Iris pigment epithelial cell (primary cell): ENCODE measurements at regions not wholly inside any gene's neighbourhood (a gene's known extent, or its start where the extent isn't known, plus 50 kb on each side); places are given as distances from the start of the nearest gene placed in this dataset.
"Not testable (repeated sequence)": the region's sequence is repeated elsewhere in the genome, so short reads cannot be mapped to it uniquely, and the experiment has no call there.

Experiments used
- DNase-seq: peaks from one replicate; pipeline ENCODE4 v3.0.0-alpha.2; 2011; ENCODE audit warnings: low read depth

DNA sequence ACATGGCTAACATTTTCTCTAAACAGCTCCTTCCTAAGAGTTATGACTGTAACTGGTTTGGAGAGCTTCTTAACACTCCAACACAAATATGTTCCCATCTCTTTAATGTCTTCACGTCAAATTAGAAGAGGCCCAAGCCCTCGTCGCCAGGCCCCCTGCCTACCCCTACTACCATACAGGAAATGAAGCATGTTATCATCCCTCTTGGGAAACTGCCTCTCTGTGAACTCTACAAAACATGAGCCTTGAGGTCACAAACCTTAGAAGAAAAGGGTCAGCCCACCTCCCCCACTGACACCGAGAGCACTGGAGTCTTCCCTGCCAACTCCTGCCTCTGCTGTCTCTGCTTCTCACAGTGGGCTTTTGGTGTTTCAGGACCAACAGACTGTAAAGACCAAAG is 243.1 kb upstream of the STT3B start:
- no peak for DNase-seq

GRCh38 chr3:31290046-31290445 is 242.7 kb upstream of the STT3B start:
- DNase-seq: no peak

GRCh38 chr3:31291818-31292217 is 240.9 kb upstream of the STT3B start:
- no peak for DNase-seq

- DNase-seq: peak; percentile 18
Measured at GRCh38 chr3:31294430-31295149, 238.1 kb upstream of the STT3B start.

DNA sequence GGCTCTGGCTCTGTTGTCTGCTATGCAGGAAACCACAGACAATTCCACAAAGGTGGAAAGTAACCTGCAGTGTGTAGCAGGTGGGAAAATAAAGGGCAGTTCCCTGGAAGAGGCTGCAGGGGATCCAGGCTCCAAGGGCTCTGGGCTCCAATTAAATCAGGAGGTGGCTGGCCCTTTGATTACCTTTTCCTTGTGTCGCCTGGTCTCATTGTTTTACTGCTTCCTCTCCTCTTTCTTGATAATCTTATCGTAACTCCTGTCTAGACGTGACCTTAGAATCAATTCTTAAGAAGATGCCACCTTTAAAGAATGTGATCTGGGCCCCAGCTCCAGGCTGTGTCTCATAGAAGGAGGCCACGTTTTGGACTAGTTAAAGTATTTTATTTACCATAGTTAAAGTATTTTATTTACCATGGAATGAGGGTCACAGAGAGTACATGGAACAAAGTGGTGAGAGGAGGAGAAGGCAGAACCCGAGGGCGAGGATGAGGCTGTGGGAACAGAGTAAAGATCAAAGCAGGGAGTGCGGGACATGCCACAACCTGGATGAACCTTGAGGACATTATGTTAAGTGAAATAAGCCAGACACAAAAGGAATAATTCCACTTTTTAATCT is 237.5 kb upstream of the STT3B start:
- DNase-seq: no peak

DNA sequence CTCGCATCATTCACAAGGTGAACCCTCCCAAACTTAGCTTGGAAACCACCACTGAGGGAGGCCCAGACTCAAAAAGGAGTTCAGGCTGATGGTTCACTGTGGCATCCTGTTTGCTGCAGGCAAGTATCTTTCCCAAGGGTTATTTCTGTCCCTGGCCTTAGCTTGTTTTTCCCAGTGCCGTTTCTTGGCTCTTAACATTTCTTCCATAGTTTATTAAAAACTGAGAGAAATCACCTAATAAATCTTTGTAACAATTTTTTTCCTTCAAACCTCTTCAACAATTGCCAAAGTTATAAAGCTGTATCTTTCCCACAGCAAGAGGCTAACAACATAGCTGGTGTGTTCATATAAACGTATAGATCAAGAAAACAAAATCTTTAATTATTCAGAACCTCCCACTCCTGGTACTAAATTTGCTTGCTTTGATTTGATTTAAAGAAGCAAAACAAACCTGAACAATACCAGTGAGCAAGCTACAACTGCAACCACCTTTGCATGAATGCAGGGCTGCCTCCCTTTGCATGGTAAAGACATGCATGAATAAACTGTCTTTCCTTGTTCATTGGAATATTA is 234.9 kb upstream of the STT3B start:
- DNase-seq: no peak

- no peak for DNase-seq
Measured at GRCh38 chr3:31300456-31301443, 232.0 kb upstream of the STT3B start.

DNA sequence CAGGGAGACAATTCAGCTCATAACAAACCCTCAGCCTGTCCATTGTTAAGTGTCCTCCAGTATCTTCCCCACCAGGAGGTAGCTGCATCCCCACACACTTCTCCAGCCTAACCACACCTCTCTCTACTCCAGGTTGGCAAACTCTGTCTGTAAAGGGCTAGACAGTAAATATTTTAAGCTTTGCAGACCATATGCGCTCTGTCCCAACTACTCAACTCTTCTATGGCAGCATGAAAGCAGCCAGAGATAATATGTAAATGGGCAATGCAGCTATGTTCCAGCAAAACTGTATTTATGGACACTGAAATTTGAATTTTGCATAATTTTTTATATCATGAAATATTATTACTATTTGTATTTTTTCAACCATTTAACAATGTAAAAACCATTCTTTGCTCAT is 230.4 kb upstream of the STT3B start:
- no peak for DNase-seq

DNA sequence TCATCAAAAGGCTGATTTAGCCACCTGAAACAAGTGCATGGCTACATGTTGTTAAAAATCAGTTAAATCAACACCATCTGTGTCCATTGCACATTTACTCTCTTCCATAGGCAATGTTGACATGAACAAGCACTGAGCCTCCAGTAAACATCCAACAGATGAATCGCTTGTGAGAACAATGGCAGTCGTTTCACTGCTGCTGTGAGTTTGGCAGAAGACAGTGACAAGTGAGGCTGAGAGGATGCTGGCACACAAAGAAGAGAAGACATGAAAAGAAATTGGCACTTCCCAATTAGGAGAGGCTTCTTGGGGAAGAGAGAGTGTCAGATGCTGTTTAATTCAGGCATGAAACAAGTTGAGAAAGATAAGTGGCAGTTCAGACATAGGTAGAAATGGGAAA is 227.4 kb upstream of the STT3B start:
- DNase-seq: no peak

DNA sequence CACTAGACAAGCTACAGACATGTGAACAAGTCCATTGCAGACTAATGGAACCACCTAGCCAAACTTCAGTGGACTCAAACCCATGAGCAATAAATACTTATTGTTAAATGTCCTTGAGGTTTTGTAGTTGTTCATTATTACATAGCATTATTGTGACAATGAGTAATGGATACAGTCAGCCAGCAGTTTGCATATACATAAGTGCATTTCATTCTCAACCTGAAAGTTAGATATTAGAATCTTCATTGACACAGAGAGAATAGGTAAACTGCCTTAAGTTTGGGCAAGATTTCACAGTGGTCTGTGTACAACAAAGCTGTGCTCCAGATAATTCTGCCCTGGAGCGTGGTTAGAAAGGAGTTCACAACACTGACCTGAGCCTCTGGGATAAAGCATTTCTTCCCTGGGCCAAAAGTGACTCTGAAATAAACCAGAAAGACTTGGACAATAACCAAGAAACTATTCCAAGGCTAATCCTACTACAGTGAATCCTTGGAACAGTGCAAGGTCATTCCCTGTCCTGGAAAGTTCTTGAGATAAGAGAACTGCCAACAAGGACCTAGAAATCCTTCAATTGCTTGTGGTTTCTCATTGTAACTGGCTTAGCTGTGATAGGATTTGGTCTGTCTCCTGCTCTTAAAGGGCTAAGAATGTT is 225.5 kb upstream of the STT3B start:
- DNase-seq: no peak

- no peak for DNase-seq
Measured at GRCh38 chr3:31311559-31311958, 221.2 kb upstream of the STT3B start.

DNA sequence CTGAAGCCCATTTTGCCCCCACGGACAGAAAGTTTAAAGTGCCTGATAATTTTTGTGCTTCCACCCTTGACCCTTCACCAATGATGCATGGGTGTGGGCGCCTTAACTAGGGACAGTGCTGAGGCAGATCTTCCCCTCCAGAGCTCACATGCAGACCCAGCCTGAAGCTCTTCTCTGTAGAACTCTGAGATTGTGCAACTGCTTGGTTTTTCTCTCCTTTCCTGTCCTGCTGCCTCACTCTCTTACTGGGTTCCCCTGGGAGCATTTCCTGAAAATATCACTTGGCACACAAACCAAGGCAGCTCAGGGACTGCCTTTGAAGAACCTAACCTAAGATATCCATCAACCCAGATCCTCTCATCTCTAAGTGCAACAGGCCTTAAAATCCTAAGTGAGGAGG is 220.3 kb upstream of the STT3B start:
- DNase-seq: peak; percentile 24

DNA sequence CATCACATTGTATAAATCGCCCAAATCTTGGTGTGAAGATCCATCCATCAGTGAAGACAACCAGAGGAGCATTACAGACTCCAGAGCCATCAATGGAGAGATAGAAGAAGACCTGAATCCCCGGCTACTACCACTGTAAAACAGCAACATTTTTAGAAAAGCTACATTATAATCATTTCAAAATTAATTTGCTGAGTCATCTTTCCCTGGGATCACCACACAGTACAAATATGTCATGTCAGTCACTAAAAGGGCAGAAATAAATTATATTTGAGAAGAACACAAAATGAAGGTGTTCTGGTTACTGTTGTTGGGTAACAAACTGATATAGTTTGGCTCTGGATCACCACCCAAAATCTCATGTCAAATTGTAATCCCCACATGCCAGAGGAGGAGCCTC is 218.5 kb upstream of the STT3B start:
- no peak for DNase-seq

GRCh38 chr3:31319332-31319731 is 213.4 kb upstream of the STT3B start:
- no peak for DNase-seq

DNA sequence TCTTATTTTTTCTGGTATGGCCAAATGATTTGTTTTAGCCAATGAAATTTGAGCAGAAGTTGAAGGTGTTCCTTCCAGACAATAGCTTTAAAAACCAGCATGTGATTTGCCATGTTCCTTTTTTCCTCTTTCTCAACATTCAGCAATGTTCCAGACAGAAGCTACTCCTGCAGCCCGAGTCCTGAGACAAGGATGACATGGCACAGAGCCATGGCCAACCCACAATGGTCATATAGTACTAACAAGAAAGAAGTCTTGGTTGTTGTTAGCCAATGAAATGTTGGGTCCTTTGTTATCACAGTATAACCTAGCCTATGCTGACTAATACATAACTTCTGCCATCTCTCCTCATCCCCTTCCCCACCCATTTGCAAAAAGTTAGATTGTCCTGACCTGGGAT is 211.1 kb upstream of the STT3B start:
- DNase-seq: no peak

- no peak for DNase-seq
Measured at GRCh38 chr3:31322460-31322859, 210.3 kb upstream of the STT3B start.

DNA sequence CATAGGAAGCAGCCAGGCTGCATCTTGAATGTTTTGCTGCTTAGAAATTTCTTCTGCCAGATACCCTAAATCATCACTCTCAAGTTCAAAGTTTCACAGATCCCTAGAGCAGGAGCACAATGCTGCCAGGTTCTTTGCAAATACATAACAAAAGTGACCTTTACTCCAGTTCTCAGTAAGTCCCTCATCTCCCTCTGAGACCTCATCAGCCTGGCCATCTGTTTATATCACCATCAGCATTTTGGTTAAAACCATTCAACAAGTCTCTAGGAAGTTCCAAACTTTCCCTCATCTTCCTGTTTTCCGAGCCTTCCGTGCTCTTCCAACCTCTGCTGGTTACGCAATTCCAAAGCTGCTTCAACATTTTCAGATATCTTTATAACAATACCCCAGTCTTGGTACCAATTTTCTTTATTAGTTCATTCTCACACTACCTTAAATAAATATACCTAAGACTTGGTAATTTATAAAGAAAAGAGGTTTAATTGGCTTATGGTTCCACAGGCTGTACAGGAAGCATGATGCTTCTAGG is 204.8 kb upstream of the STT3B start:
- DNase-seq: not testable (repeated sequence)

DNA sequence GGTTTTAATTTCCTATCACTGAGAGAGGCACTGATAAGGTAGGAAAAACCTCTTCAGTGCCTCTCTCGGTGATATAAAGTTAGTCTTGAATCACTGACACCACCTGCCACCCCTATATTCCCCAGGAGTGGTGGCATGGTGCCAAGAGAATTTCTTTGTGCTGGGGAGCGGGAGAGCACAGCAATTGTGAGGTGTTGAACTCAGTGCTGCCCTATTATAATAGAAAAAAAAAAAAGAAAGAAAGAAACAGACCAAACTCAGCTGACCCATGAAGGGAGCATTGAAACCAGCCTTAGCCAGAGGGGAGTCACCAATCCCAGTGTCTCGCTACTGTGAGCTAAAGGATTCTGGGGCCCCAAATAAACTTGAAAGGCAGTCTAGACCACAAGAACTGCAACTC is 201.4 kb upstream of the STT3B start:
- DNase-seq: no peak

DNA sequence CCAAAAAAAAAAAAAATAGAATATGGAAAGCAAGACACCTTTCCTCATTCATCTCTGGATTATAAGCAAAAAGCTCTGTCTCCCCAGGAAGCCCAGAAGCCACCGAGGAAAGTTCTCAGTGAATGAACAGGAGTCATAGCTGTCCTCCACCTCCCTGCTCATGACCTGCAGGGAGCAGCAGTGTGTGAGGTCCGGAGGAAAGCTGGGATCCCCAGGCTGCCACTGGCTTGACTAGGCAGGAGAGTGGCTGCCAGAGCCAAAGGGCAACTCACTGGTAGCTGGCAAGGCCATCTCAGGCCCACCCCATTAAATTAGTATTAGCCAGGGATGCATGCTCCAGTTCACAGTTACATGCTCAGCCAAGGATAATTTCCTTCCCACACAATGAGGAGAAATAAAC is 191.6 kb upstream of the STT3B start:
- DNase-seq: no peak

DNA sequence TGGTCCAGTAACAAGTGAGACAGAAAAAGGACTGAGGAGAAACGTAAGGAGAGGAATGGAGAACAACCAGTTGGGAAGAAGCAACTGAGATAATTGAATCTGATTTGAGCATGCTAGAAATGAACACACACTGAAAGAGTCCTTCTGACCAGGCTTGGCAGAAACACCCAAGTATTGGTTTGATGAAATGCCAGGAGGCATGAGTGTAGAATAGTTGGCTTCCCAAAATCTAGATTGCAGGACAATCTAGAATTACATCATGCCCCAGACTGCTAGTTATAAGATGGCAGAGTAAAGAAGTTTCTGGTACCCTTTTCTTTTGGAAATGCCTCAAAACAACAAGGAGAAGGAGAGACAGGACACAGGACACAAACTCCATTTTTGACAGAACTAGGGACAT is 189.7 kb upstream of the STT3B start:
- no peak for DNase-seq

DNA sequence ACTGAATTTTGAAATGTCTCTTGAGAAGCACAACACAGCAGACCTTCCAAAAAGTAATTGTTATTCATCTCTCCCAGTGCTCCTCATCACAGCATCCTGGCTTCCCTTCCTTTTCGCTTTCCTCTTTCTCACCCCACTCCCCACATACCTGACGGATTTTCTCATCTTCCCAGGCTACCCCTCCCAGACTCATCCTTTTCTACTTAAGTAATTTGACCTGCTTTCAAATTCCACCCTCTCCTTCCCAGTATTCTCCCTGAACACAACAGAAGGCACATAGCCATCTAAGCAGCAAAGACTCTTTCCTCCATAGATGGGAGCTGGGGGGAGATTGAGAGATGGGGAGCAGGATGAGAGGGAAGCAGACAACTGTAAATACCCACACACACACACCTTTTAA is 187.1 kb upstream of the STT3B start:
- no peak for DNase-seq

DNA sequence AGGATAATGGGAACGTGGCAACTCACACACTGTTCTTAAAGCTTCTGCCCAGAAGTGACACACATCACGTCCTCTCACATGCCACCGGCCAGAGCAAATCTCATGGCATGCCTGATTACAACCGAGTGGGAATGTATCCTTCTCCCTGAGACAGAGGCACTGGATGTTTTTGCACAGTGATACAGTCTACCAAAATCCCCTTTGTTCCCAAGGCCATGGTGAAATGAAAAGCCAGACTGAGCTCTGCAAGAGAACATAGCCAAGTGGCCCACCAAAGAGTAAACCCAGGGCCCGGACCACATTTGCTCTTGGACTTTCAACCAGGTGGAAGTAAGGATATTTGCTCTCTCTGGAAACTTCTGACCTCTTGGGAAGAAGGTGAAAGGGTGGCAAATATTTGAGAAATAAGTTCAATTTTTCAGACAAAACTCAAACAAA is 186.2 kb upstream of the STT3B start:
- no peak for DNase-seq
